ENCODE measurements at regions not wholly inside any gene's neighbourhood (a gene's known extent, or its start where the extent isn't known, plus 50 kb on each side); places are given as distances from the start of the nearest gene placed in this dataset.

GRCh38 chr4:104235967-104236366 is 258.7 kb downstream of the CXXC4 start:
- no peak for DNase-seq
- Histone ChIP-seq H3K4me1 (no peaks in the 10 kb centered on the region), H3K27me3 (no peaks in the 10 kb centered on the region), H3K36me3 (no peaks in the 10 kb centered on the region), H3K27ac (no peak overlapping the region), H3K4me3 (no peak overlapping the region), H3K9me3 (no peaks in the 10 kb centered on the region)
- intact Hi-C loops (cut with DNase I) = no loop called here
- no peak for ATAC-seq
- 50% methylated on average over 4 of the region's 4 CpGs for WGBS (ENCODE audit: insufficient coverage, low coverage, low lambda C conversion rate, missing lambda C conversion rate)
- TF ChIP-seq POLR2A (IDR thresholded peaks at IDR 0.05) = no peak
- no peak for TF ChIP-seq CTCF (IDR thresholded peaks at IDR 0.05)

- TF ChIP-seq CTCF (IDR thresholded peaks at IDR 0.05) = no peak
- no peak for TF ChIP-seq POLR2A (IDR thresholded peaks at IDR 0.05)
- H3K27ac ChIP-seq = no peak overlapping the region
- intact Hi-C loops (cut with DNase I) = no loop called here
- no peaks in the 10 kb centered on the region for H3K4me1 ChIP-seq
- DNase-seq (no peak), ATAC-seq (no peak)
- H3K9me3 ChIP-seq = no peaks in the 10 kb centered on the region
- no peak overlapping the region for H3K4me3 ChIP-seq
- no peaks in the 10 kb centered on the region for H3K36me3 ChIP-seq
- 46% methylated on average over 1 of the region's 1 CpG for WGBS (ENCODE audit: insufficient coverage, low coverage, low lambda C conversion rate, missing lambda C conversion rate)
- H3K27me3 ChIP-seq = no peaks in the 10 kb centered on the region
Observed at GRCh38 chr4:104217526-104217925, 277.2 kb downstream of the CXXC4 start.

GRCh38 chr4:104211657-104212056 is 283.0 kb downstream of the CXXC4 start:
- H3K4me1 ChIP-seq = peaks cover 0 to 5% (median 0%) of the 10 kb centered on the region in 4 donors
- H3K4me3 ChIP-seq = no peak overlapping the region
- no peaks in the 10 kb centered on the region for H3K9me3 ChIP-seq
- ATAC-seq (peak in 2 of 4 donors; percentile 32 to 68), DNase-seq (no peak)
- intact Hi-C loops (cut with DNase I) = no loop called here
- no peak for TF ChIP-seq CTCF (IDR thresholded peaks at IDR 0.05)
- TF ChIP-seq POLR2A (IDR thresholded peaks at IDR 0.05) = no peak
- WGBS (ENCODE audit: insufficient coverage, low coverage, low lambda C conversion rate, missing lambda C conversion rate) = 29% methylated on average over 2 of the region's 2 CpGs
- no peaks in the 10 kb centered on the region for H3K36me3 ChIP-seq
- no peak overlapping the region for H3K27ac ChIP-seq
- no peaks in the 10 kb centered on the region for H3K27me3 ChIP-seq

DNA sequence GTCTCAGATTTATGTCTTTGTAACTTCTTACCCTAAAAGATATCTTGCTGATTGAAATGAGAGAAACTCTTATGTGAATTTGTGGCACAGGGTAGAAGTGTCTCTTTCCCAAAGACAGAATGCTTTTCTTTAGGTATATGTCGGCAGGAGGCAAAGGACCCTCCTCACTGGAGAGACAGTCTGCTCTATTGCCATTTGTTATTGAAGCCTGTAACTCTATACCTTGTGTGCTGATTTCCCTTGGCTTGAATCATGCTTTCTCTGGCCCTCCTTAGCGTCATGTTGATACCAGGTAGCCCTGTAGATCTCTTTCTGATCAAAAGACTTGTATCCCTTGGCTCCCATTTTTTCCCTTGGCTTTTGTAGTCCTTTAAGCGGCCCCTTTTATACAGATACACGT is 284.3 kb downstream of the CXXC4 start:
- ATAC-seq = no peak
- TF ChIP-seq CTCF (IDR thresholded peaks at IDR 0.05) (no peak), POLR2A (IDR thresholded peaks at IDR 0.05) (no peak)
- H3K27me3 ChIP-seq = no peaks in the 10 kb centered on the region
- H3K27ac ChIP-seq = no peak overlapping the region
- intact Hi-C loops (cut with DNase I) = no loop called here
- no peaks in the 10 kb centered on the region for H3K36me3 ChIP-seq
- no peak for DNase-seq
- H3K4me1 ChIP-seq = peaks cover 0 to 5% (median 0%) of the 10 kb centered on the region in 4 donors
- WGBS (ENCODE audit: insufficient coverage, low coverage, low lambda C conversion rate, missing lambda C conversion rate) = 78% methylated on average over 4 of the region's 4 CpGs
- H3K9me3 ChIP-seq = no peaks in the 10 kb centered on the region
- no peak overlapping the region for H3K4me3 ChIP-seq

- no peaks in the 10 kb centered on the region for H3K36me3 ChIP-seq
- ATAC-seq = no peak
- no peaks in the 10 kb centered on the region for H3K27me3 ChIP-seq
- no peak overlapping the region for H3K4me3 ChIP-seq
- intact Hi-C loops (cut with DNase I) = no loop called here
- no peaks in the 10 kb centered on the region for H3K9me3 ChIP-seq
- no peak for DNase-seq
- no peak overlapping the region for H3K27ac ChIP-seq
- peaks cover 0 to 5% (median 0%) of the 10 kb centered on the region in 4 donors for H3K4me1 ChIP-seq
- 44% methylated on average over 1 of the region's 1 CpG for WGBS (ENCODE audit: insufficient coverage, low coverage, low lambda C conversion rate, missing lambda C conversion rate)
- TF ChIP-seq CTCF (IDR thresholded peaks at IDR 0.05) = no peak
- TF ChIP-seq POLR2A (IDR thresholded peaks at IDR 0.05) = no peak
Observed at GRCh38 chr4:104206784-104207183, 287.9 kb downstream of the CXXC4 start.
